GM12878 (cell line): ENCODE measurements at regions not wholly inside any gene's neighbourhood (a gene's known extent, or its start where the extent isn't known, plus 50 kb on each side); places are given as distances from the start of the nearest gene placed in this dataset.

Experiments
- ATAC-seq: fragments of 200-7000 bp; cut with Tn5 transposase; 3 replicates; pipeline ENCODE4 v1.9.1; 2020; ENCODE audit warnings: mild to moderate bottlenecking, moderate library complexity
- BruUV-seq: library from RNA; stranded (reverse); fragments of 400-500 nt; replicated peaks from 2 replicates; lab custom pipeline; 2021; lab: Mats Ljungman, UMichigan
- CTCF ChIA-PET: fragments of 300-600 bp; sonication (Branson Sonifier 250); formaldehyde crosslinking; extraction: SDS; loops from one replicate; lab custom pipeline; 2021; ENCODE audit warnings: inconsistent platforms; lab: Yijun Ruan, JAX
- POLR2A ChIA-PET: fragments of 350-600 bp; formaldehyde crosslinking; extraction: SDS; loops from one replicate; lab custom pipeline; 2021; ENCODE audit warnings: inconsistent platforms; lab: Charles Lee
- RAD21 ChIA-PET: fragments of 300-600 bp; sonication (Branson Sonifier 250); formaldehyde crosslinking; loops from one replicate; lab custom pipeline; 2023; ENCODE audit warnings: antibody characterized with exemption; ENCODE audit not compliant: unreplicated experiment; lab: Charles Lee
- SMC1A ChIA-PET: fragments of 300-600 bp; sonication (Branson Sonifier 250); formaldehyde crosslinking; loops from one replicate; lab custom pipeline; 2023; ENCODE audit not compliant: unreplicated experiment, uncharacterized antibody; lab: Charles Lee
- DNase-seq: peaks from one replicate; pipeline ENCODE4 v3.0.0-alpha.2; 2011; ENCODE audit warnings: low read depth, low spot score
- FAIRE-seq: peaks from 3 replicates; lab custom pipeline; 2011; peaks lifted over from hg19 to GRCh38; lab: Jason Lieb, UNC
- H2AFZ ChIP-seq: 2 replicates; pipeline ENCODE4 v1.6.0; 2011; ENCODE audit warnings: low read depth, low read length, control low read depth; ENCODE audit not compliant: control insufficient read depth
- H3K27ac ChIP-seq: 2 replicates; pipeline ENCODE4 v1.5.1; 2011; ENCODE audit warnings: control low read depth; ENCODE audit not compliant: control insufficient read depth, insufficient read depth
- H3K27me3 ChIP-seq, 2 experiments: replicated peaks in 1 of 2; 2 replicates each; pipeline versions ENCODE4 v1.6.0 to v1.6.1; 2011; ENCODE audit warnings: low read length in 1 of 2; ENCODE audit not compliant: control insufficient read depth in 2 of 2, insufficient read depth in 2 of 2
- H3K36me3 ChIP-seq, 2 experiments: 2 replicates each; pipeline ENCODE4 v1.5.1; 2011; ENCODE audit warnings: low read length in 1 of 2; ENCODE audit not compliant: control insufficient read depth in 2 of 2, insufficient read depth in 2 of 2
- H3K4me1 ChIP-seq: 2 replicates; pipeline ENCODE4 v1.6.1; 2011; ENCODE audit warnings: mild to moderate bottlenecking, low read length, moderate library complexity, mixed read lengths; ENCODE audit not compliant: control insufficient read depth, insufficient read depth
- H3K4me2 ChIP-seq: 2 replicates; pipeline ENCODE4 v1.6.0; 2011; ENCODE audit warnings: control low read depth; ENCODE audit not compliant: control insufficient read depth, insufficient read depth
- H3K4me3 ChIP-seq: fragments of 200-600 bp; sonication (generic); 2 replicates; pipeline ENCODE4 v1.5.1; 2016
- H3K79me2 ChIP-seq: 2 replicates; pipeline ENCODE4 v1.6.0; 2011; ENCODE audit warnings: low read length; ENCODE audit not compliant: control insufficient read depth, insufficient read depth
- H3K9ac ChIP-seq: 2 replicates; pipeline ENCODE4 v1.8.0; 2011; ENCODE audit warnings: low read length, control low read depth, mixed read lengths; ENCODE audit not compliant: control insufficient read depth, insufficient read depth
- H3K9me3 ChIP-seq: replicated peaks from 3 replicates; pipeline ENCODE4 v1.5.1; 2011; ENCODE audit warnings: mild to moderate bottlenecking, low read length; ENCODE audit not compliant: control insufficient read depth, insufficient read depth
- H4K20me1 ChIP-seq: 2 replicates; pipeline ENCODE4 v1.6.0; 2011; ENCODE audit not compliant: control insufficient read depth, insufficient read depth
- DPF2 ChIP-seq: fragments of 450-650 bp; IDR thresholded peaks from 2 replicates; pipeline ENCODE4 v1.6.1; 2017; ENCODE audit warnings: mild to moderate bottlenecking
- KDM1A ChIP-seq: fragments of 200-600 bp; sonication (generic); IDR thresholded peaks from 2 replicates; pipeline ENCODE4 v1.6.1; 2016; ENCODE audit warnings: borderline replicate concordance
- LARP7 ChIP-seq: fragments of 450-650 bp; IDR thresholded peaks from 2 replicates; pipeline ENCODE4 v1.6.1; 2017; ENCODE audit warnings: mild to moderate bottlenecking
- NR2C1 ChIP-seq: fragments of 450-650 bp; IDR thresholded peaks from 2 replicates; pipeline ENCODE4 v1.6.1; 2017; ENCODE audit warnings: antibody characterized with exemption, mild to moderate bottlenecking, moderate library complexity
- POLR2A ChIP-seq: IDR thresholded peaks from 2 replicates; pipeline ENCODE4 v1.6.1; 2011; ENCODE audit warnings: low read depth, mild to moderate bottlenecking, low read length
- RUNX3 ChIP-seq: IDR thresholded peaks from 2 replicates; pipeline ENCODE4 v1.6.1; 2012; ENCODE audit warnings: low read length, inconsistent platforms
- SREBF1 ChIP-seq: IDR thresholded peaks from 2 replicates; pipeline ENCODE4 v1.6.1; 2012; ENCODE audit warnings: mild to moderate bottlenecking, low read length
- STAT1 ChIP-seq: fragments of 450-650 bp; conservative IDR thresholded peaks from 2 replicates; pipeline ENCODE4 v1.6.1; 2014; ENCODE audit warnings: antibody characterized with exemption, mild to moderate bottlenecking
- TAF1 ChIP-seq: IDR thresholded peaks from 2 replicates; pipeline ENCODE4 v1.6.1; 2011; ENCODE audit warnings: mild to moderate bottlenecking, low read depth, low read length, borderline replicate concordance
- TARDBP ChIP-seq: IDR thresholded peaks from 2 replicates; pipeline ENCODE4 v1.6.1; 2016; ENCODE audit warnings: borderline replicate concordance
- ZNF384 ChIP-seq: IDR thresholded peaks from 2 replicates; pipeline ENCODE4 v1.6.1; 2012; ENCODE audit warnings: low read depth, mild to moderate bottlenecking, low read length, improper control_type of control experiment, borderline replicate concordance
- ZNF592 ChIP-seq: fragments of 450-650 bp; IDR thresholded peaks from 2 replicates; pipeline ENCODE4 v1.6.1; 2017; ENCODE audit warnings: mild to moderate bottlenecking, moderate library complexity
- WGBS: methylation state at CpG from one replicate; pipeline ENCODE4 v1.1.6; 2016; ENCODE audit warnings: low lambda C conversion rate; ENCODE audit not compliant: insufficient replicate concordance, insufficient coverage; ENCODE audit errors: missing lambda C conversion rate; 5-methylcytosine and 5-hydroxymethylcytosine counted together
- in situ Hi-C: fragments of 300-500 bp; cut with MboI; formaldehyde crosslinking; loops from 9 replicates; pipeline ENCODE4 v1.14.3; 2018; ENCODE audit warnings: mixed read lengths
- intact Hi-C: fragments of 100-400 bp; cut with micrococcal nuclease; formaldehyde crosslinking; loops from one replicate; pipeline ENCODE4 v1.14.2; 2022; ENCODE audit not compliant: unreplicated experiment

GRCh38 chr10:128506423-128506822 lies 380.2 kb upstream of the MKI67 start (continued):
- TF ChIP-seq ZNF384 (no peak), KDM1A (no peak)

- ChIA-PET POLR2A (no interaction called here), SMC1A (no interaction called here), CTCF (no interaction called here), RAD21 (no interaction called here)
- Histone ChIP-seq H2AFZ (no peak overlapping the region), H3K4me1 (no peaks in the 10 kb centered on the region), H3K9ac (no peak overlapping the region), H4K20me1 (no peaks in the 10 kb centered on the region), H3K9me3 (no peaks in the 10 kb centered on the region), H3K27ac (no peak overlapping the region), H3K79me2 (no peaks in the 10 kb centered on the region), H3K27me3 (no peaks in the 10 kb centered on the region), H3K4me2 (no peak overlapping the region), H3K36me3 (no peaks in the 10 kb centered on the region), H3K4me3 (no peak overlapping the region)
- no TSS peak for BruUV-seq
- FAIRE-seq = no peak
- no peak for ATAC-seq
- TF ChIP-seq RUNX3 = no peak
- TF ChIP-seq SREBF1 = no peak
- TF ChIP-seq ZNF592 = no peak
- no peak for TF ChIP-seq TARDBP
- TF ChIP-seq KDM1A = no peak
- TF ChIP-seq LARP7 = no peak
- TF ChIP-seq NR2C1 = no peak
- TF ChIP-seq DPF2 = no peak
- no peak for TF ChIP-seq TAF1
- TF ChIP-seq POLR2A = no peak
- no peak for TF ChIP-seq STAT1
- 0% methylated on average over 2 of the region's 2 CpGs for WGBS
- intact Hi-C loops = no loop called here
- no peak for DNase-seq
- in situ Hi-C loops = no loop called here
Observed at GRCh38 chr10:128507066-128507465, 380.8 kb upstream of the MKI67 start.
